Activated T-cell treated with anti-CD3 and anti-CD28 coated beads, Interleukin-2, amount 50 U/mL, for 4 hours (primary cell): ENCODE measurements at regions not wholly inside any gene's neighbourhood (a gene's known extent, or its start where the extent isn't known, plus 50 kb on each side); places are given as distances from the start of the nearest gene placed in this dataset.
A peak's percentile ranks its signal among the peaks of the same experiment; 100 is the strongest.
"Not testable (repeated sequence)": the region's sequence is repeated elsewhere in the genome, so short reads cannot be mapped to it uniquely, and the experiment has no call there.

ENCODE experiments used
- ATAC-seq, 2 donors: fragments of 200-7000 bp; cut with Tn5 transposase; one replicate each; pipeline ENCODE4 v1.10.0; 2021
- DNase-seq: peaks from one replicate; pipeline ENCODE4 v3.0.0-alpha.2; 2020
- H3K27me3 Mint-ChIP-seq: one replicate; pipeline ENCODE4 v1.8.0; 2021; ENCODE audit warnings: low read depth, mixed read lengths
- H3K36me3 Mint-ChIP-seq: one replicate; pipeline ENCODE4 v1.8.0; 2022; ENCODE audit warnings: mixed read lengths; ENCODE audit not compliant: insufficient read depth
- H3K4me1 Mint-ChIP-seq: one replicate; pipeline ENCODE4 v1.8.0; 2021; ENCODE audit warnings: low read depth, mixed read lengths
- H3K4me3 Mint-ChIP-seq: one replicate; pipeline ENCODE4 v1.8.0; 2021; ENCODE audit warnings: mild to moderate bottlenecking, moderate library complexity, mixed read lengths
- H3K9me3 Mint-ChIP-seq: one replicate; pipeline ENCODE4 v1.8.0; 2021; ENCODE audit warnings: mixed read lengths

DNA sequence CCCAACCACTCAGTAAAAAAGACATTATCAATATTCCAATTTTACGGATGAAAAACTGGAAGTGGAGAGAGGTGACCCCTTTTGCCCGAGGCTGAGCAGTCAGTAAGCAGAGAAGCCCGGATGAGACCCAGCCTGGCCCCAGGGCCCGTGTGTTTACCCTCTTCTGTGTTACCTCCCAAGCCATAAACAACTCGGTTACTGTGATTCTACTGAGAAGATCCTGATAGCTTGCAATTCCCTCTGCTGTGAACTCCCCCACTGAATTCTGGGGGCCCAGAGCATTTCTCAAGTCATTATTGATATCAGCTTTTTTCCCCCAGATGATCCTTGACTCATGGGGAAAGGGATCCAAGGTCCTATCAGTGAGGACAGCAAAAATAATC lies 482.6 kb upstream of the ERCC4 start:
- no peaks in the 10 kb centered on the region for H3K4me1 Mint-ChIP-seq
- no peak for DNase-seq
- H3K27me3 Mint-ChIP-seq: no peaks in the 10 kb centered on the region
- no peaks in the 10 kb centered on the region for H3K36me3 Mint-ChIP-seq
- no peaks in the 10 kb centered on the region for H3K9me3 Mint-ChIP-seq
- no peak for ATAC-seq
- H3K4me3 Mint-ChIP-seq: no peak overlapping the region

DNA sequence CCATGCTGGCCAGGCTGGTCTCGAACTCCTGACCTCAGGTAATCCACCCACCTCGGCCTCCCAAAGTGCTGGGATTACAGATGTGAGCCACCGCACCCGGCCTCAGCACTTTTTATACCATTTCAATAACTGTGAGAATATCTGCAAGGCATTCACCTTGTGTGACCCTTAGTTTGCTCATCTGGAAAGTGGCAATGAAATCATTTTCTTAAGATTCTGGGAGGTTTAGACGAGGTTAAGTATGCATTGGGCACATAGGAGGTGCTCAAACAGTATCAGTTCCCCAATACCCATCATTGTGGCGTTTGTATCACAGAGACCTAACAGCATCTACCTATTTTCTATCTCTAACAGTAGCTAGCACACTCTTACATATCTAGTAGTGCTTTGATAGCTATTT lies 481.9 kb upstream of the ERCC4 start:
- DNase-seq (no peak), ATAC-seq (no peak)

DNA sequence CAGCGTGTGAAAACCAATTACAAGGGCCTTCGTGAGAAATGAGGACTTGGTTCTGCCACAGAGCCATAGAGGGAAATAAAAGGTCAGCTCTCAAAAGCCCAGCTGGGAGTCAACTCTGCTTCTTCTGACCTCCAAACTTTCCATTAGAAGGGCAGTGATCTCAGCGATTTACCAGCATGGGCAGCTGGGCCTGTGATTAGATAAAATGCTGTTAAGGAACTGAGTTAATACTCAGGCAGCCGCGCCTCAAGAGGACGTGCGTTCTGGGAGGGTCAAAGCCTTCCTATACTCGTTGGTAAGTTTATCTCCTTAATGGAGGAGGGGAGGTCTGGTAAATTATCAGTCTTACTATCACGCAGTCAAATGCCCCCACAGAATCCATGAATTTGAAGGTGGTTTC lies 480.2 kb upstream of the ERCC4 start:
- Mint-ChIP-seq H3K4me1 (no peaks in the 10 kb centered on the region), H3K4me3 (no peak overlapping the region), H3K9me3 (no peaks in the 10 kb centered on the region), H3K27me3 (no peaks in the 10 kb centered on the region), H3K36me3 (no peaks in the 10 kb centered on the region)
- DNase-seq (no peak), ATAC-seq (no peak)

More for the DNA sequence above, 481.9 kb upstream of the ERCC4 start:
- Mint-ChIP-seq H3K4me3 (no peak overlapping the region), H3K27me3 (no peaks in the 10 kb centered on the region), H3K4me1 (no peaks in the 10 kb centered on the region), H3K36me3 (no peaks in the 10 kb centered on the region), H3K9me3 (no peaks in the 10 kb centered on the region)

DNA sequence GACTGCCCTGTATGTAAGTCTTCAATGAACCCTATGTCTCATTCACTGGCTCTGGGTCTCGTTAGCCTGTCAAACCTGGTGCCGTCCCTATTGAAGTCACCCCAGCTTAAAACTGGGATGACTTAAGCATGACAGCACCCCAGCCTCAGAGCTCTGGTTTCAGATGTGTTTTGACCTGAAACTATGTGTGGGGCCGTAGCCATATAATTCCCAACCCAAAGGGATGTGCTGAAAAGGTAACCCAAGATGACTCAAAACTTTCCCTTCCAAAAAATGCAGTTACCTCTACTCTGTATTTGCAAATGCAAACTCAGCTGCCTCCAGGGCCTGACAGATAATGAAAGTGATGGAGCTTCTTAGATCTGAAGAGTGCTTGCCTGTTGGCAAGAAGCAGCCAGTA lies 478.3 kb upstream of the ERCC4 start:
- Mint-ChIP-seq H3K4me1 (no peaks in the 10 kb centered on the region), H3K36me3 (no peaks in the 10 kb centered on the region), H3K27me3 (no peaks in the 10 kb centered on the region), H3K4me3 (no peak overlapping the region), H3K9me3 (no peaks in the 10 kb centered on the region)
- peak in 1 of 2 donors; percentile 14 for ATAC-seq
- no peak for DNase-seq

DNA sequence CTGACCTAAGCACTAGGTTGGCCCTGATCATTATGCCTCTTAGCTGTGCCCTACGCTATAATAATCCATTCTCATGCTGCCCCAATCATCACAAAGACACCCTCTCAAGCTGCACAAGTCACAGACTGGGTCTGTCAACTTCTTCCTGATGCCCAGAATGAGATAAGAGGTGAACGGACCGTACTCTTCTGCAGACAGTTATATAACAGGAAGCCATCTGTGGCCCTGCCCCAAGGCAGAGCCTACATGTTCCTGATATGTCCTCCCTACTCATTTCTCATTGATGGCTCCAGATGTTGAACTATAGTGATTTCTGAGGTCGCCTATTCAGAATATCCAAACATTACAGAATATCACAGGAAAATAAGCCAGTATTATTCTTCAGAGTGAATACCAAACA lies 471.6 kb upstream of the ERCC4 start:
- no peaks in the 10 kb centered on the region for H3K4me1 Mint-ChIP-seq
- no peaks in the 10 kb centered on the region for H3K36me3 Mint-ChIP-seq
- DNase-seq (no peak), ATAC-seq (no peak)
- no peak overlapping the region for H3K4me3 Mint-ChIP-seq
- no peaks in the 10 kb centered on the region for H3K27me3 Mint-ChIP-seq
- H3K9me3 Mint-ChIP-seq: no peaks in the 10 kb centered on the region

DNA sequence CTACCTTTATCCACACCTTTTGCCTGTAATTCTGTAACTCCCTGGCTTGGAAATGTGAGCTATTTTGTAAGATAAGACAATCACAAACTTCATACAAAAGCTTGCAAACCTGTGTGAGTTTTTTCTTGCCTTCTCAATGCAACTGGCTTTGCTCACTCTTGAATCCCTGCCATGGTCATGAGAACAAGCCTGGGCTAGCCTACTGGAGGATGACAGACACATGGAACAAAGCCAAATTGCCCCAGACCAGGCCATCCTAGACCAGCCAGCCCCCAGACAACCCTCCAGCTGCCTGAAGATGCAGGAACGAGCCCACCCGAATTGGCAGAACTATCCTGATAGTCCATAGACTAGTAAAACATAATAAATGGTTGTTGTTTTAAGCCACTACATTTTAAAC lies 466.6 kb upstream of the ERCC4 start:
- no peak for DNase-seq
- ATAC-seq: no peak
- Mint-ChIP-seq H3K27me3 (peaks cover under 1% of the 10 kb centered on the region), H3K36me3 (no peaks in the 10 kb centered on the region), H3K9me3 (no peaks in the 10 kb centered on the region), H3K4me1 (no peaks in the 10 kb centered on the region), H3K4me3 (no peak overlapping the region)

DNA sequence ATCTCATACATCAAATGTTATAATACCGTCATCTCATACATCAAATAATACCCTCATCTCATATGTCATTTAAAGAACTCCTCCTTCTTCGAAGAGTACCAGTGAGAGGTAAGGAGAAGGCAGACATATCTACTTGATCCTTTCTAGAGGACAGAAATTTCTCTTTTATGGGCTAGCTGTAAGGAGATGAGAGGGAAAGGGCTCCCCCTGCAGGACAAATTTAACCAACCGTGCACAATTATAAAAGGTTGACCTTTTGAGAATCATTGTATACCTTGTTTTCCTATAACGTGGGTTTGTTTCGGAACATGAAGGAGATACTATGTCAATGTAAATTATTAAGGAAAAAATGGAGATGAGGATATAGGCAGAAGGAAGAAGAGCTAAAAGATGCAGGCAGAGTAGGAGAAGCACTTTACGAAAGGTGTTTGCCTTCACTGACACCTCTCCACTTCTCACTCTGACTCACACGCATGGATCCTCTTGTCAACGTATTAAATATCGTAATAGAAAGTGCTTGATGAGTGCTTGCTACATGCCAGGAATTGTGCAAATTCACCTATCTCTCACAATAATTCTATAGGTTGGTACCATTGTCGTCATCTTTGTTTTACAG lies 465.9 kb upstream of the ERCC4 start:
- H3K27me3 Mint-ChIP-seq: peaks cover 2% of the 10 kb centered on the region
- no peaks in the 10 kb centered on the region for H3K9me3 Mint-ChIP-seq
- no peaks in the 10 kb centered on the region for H3K4me1 Mint-ChIP-seq

DNA sequence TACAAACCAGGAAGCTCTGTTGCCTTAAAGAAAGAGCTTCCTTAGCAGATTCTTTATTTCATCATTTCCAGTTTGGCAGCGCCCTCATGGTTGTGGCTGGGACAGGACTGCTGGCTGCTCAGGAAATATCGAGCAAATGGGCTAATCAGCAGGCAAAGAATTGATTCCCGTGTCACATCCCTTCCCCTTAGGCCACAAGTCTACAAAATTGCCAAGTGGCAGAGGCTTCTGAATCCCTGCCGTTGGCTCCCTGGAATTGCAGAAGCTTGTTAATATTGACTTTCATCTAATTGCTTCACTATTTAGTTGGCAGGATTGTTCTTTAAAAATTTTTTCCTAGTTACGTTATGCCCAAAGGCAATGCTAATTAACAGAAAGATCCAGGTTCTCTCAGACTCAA lies 456.3 kb upstream of the ERCC4 start:
- no peaks in the 10 kb centered on the region for H3K27me3 Mint-ChIP-seq
- H3K9me3 Mint-ChIP-seq: peaks cover 3% of the 10 kb centered on the region
- no peak for ATAC-seq
- no peaks in the 10 kb centered on the region for H3K4me1 Mint-ChIP-seq
- DNase-seq: no peak
- H3K36me3 Mint-ChIP-seq: no peaks in the 10 kb centered on the region
- no peak overlapping the region for H3K4me3 Mint-ChIP-seq

More for the DNA sequence above, 465.9 kb upstream of the ERCC4 start:
- H3K36me3 Mint-ChIP-seq: no peaks in the 10 kb centered on the region
- DNase-seq (no peak), ATAC-seq (no peak)
- no peak overlapping the region for H3K4me3 Mint-ChIP-seq

DNA sequence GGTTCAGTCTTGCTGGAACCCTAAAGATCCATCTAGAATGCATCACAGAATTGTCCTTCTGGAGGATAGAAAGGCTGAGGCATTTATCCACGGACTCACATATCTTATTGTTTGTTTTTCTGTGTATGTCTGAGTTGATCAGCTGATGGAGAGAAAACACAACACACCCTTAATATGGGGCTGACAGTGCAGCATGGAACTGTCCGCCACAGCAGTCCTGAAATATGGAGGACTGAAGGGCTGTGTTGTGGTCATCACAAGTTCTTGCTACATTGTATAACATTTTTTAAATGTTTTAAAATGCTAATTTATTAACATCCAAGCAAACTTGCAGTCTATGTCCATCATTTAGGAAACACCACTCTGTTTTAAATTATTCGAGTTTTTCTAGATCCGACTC lies 448.9 kb upstream of the ERCC4 start:
- no peaks in the 10 kb centered on the region for H3K36me3 Mint-ChIP-seq
- DNase-seq: no peak
- no peaks in the 10 kb centered on the region for H3K27me3 Mint-ChIP-seq
- H3K9me3 Mint-ChIP-seq: peaks cover 5% of the 10 kb centered on the region
- ATAC-seq: no peak
- H3K4me1 Mint-ChIP-seq: no peaks in the 10 kb centered on the region
- H3K4me3 Mint-ChIP-seq: no peak overlapping the region

DNA sequence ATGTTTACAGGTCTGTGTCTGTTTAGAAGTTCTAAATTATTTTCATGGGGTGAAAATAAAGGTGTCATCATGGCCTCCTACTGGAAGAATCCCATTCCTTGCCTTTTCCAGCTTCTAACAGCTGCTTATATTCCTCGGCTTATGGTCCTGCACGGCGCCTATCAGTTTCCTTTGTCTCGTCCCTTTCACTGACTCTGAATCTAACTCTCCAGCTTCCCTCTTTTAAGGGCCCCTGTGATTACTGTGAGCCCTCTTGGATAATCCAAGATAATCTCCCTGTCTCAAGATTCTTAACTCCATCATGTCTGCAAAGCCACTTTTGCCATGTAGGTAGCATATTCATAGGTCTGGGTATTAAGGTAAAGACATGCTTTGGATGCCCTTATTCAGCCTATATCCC lies 441.0 kb upstream of the ERCC4 start:
- no peak for ATAC-seq
- no peak for DNase-seq
- Mint-ChIP-seq H3K4me1 (no peaks in the 10 kb centered on the region), H3K27me3 (no peaks in the 10 kb centered on the region), H3K4me3 (no peak overlapping the region), H3K9me3 (peaks cover 6% of the 10 kb centered on the region), H3K36me3 (no peaks in the 10 kb centered on the region)

DNA sequence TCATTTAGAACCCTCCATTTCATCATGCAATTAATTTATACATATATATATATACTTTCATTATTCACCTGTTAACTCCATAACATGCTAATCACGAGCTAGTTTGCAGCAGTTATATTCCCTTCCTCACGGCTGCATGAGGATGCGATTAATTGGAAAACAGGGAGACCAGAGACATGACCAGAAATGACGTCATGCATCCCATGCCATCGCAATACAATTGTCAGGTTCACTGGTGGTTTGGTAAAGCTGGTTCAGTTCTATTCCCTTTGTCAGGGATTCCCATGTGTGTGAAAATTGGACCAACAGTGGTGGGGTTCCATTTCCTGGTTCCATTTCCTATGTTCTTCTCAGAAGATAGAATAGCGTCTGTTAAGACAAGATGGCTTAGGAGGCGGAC lies 440.4 kb upstream of the ERCC4 start:
- Mint-ChIP-seq H3K4me3 (no peak overlapping the region), H3K4me1 (no peaks in the 10 kb centered on the region), H3K27me3 (no peaks in the 10 kb centered on the region), H3K9me3 (peaks cover 6% of the 10 kb centered on the region), H3K36me3 (no peaks in the 10 kb centered on the region)
- DNase-seq (no peak), ATAC-seq (no peak)

DNA sequence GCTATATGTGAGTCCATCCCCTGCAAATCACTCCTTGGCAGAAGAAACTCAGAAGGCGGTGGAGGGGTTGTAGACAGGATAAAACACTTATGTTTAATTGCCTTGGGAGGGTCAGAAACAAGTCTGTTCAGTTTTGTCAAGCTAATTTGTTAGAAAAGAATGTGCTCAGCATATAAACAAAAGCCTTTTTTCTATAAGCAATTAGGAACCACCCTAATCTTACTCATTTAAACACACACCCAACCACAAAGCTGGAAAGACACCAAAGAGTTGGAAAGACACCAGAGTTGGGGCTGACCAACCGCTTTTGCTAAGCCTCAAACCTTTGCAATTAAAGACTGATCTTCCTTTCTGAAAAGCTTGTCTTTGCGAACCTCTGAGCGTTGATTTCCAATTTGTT lies 439.2 kb upstream of the ERCC4 start:
- Mint-ChIP-seq H3K4me1 (no peaks in the 10 kb centered on the region), H3K9me3 (peaks cover 16% of the 10 kb centered on the region), H3K36me3 (no peaks in the 10 kb centered on the region), H3K4me3 (no peak overlapping the region), H3K27me3 (no peaks in the 10 kb centered on the region)
- ATAC-seq (no peak), DNase-seq (no peak)

DNA sequence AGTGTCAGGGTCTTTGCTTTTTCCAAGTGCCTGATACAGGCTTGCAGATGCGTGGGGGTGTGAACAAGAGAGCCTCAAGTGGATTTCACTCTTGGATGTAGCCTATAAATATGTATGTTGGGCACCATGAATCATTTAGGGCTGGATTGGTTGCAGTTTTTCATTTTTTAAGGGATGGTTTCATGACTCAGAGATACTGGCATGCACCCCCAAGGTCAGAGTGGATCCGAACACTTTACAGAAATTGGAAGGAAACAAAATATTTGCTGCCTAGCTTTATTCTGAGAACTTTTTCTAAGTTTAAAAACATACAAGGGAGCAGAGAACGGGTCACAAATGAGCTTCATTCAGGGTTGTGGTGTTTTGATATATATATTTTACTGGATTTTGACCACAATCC lies 436.8 kb upstream of the ERCC4 start:
- ATAC-seq (no peak), DNase-seq (no peak)
- Mint-ChIP-seq H3K4me3 (no peak overlapping the region), H3K4me1 (no peaks in the 10 kb centered on the region), H3K36me3 (no peaks in the 10 kb centered on the region), H3K27me3 (no peaks in the 10 kb centered on the region), H3K9me3 (peaks cover 18% of the 10 kb centered on the region)

DNA sequence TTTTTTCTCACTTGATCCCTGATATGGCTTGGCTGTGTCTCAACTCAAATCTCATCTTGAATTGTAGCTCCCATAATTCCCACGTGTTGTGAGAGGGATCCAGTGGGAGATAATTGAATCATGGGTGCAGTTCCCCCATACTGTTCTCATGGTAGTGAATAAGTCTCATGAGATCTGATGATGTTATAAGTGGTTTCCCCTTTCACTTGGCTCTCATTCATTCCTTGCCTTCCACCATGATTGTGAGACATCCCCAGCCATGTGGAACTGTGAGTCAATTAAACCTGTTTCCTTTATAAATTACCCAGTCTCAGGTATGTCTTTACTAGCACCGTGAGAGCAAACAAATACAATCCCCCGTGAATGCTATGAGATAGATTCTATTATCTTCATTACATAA lies 430.5 kb upstream of the ERCC4 start:
- H3K27me3 Mint-ChIP-seq, H3K36me3 Mint-ChIP-seq, ATAC-seq, DNase-seq, H3K4me3 Mint-ChIP-seq, H3K4me1 Mint-ChIP-seq: not testable (repeated sequence)
- H3K9me3 Mint-ChIP-seq: peaks cover 12% of the 10 kb centered on the region

DNA sequence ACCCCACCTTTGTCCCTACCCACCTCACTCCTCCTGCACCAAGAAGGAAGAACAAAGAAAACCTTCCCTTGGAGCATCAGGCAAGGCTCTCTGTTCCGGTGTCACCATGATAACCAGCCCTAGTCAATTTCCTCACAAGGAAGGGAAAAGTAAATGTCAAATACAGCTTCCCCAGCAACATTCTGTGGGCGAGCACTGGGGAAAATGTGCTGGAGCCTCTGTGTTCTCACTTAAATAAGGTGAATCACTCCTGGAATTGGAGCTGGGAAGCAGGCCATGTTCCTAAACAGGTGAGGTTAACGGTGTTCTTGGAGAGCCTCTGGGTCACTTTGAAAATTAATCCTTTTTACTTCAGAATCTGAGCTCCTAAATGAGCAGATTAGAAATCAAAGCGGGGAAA lies 427.9 kb upstream of the ERCC4 start:
- no peaks in the 10 kb centered on the region for H3K9me3 Mint-ChIP-seq
- peaks cover 2% of the 10 kb centered on the region for H3K27me3 Mint-ChIP-seq
- DNase-seq (no peak), ATAC-seq (no peak)
- H3K4me1 Mint-ChIP-seq: no peaks in the 10 kb centered on the region
- no peaks in the 10 kb centered on the region for H3K36me3 Mint-ChIP-seq
- no peak overlapping the region for H3K4me3 Mint-ChIP-seq
